ENCODE measurements at regions not wholly inside any gene's neighbourhood (a gene's known extent, or its start where the extent isn't known, plus 50 kb on each side); places are given as distances from the start of the nearest gene placed in this dataset.

GRCh38 chr3:64905906-64906410 is 218.2 kb upstream of the ADAMTS9 start:
- Mint-ChIP-seq H3K27me3 (ENCODE audit: unreplicated experiment) (peaks cover 3% of the 10 kb centered on the region), H3K9me3 (ENCODE audit: unreplicated experiment) (no peaks in the 10 kb centered on the region), H3K27ac (ENCODE audit: unreplicated experiment) (no peak overlapping the region), H3K4me3 (ENCODE audit: unreplicated experiment) (no peak overlapping the region), H3K36me3 (ENCODE audit: low read depth, unreplicated experiment) (no peaks in the 10 kb centered on the region), H3K4me1 (ENCODE audit: unreplicated experiment) (peaks cover 30% of the 10 kb centered on the region)
- no peak for DNase-seq (ENCODE audit: low spot score)
- TF ChIP-seq, protein P1, sequence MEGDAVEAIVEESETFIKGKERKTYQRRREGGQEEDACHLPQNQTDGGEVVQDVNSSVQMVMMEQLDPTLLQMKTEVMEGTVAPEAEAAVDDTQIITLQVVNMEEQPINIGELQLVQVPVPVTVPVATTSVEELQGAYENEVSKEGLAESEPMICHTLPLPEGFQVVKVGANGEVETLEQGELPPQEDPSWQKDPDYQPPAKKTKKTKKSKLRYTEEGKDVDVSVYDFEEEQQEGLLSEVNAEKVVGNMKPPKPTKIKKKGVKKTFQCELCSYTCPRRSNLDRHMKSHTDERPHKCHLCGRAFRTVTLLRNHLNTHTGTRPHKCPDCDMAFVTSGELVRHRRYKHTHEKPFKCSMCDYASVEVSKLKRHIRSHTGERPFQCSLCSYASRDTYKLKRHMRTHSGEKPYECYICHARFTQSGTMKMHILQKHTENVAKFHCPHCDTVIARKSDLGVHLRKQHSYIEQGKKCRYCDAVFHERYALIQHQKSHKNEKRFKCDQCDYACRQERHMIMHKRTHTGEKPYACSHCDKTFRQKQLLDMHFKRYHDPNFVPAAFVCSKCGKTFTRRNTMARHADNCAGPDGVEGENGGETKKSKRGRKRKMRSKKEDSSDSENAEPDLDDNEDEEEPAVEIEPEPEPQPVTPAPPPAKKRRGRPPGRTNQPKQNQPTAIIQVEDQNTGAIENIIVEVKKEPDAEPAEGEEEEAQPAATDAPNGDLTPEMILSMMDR (IDR thresholded peaks at IDR 0.05; ENCODE audit: unreplicated experiment), result no peak

DNA sequence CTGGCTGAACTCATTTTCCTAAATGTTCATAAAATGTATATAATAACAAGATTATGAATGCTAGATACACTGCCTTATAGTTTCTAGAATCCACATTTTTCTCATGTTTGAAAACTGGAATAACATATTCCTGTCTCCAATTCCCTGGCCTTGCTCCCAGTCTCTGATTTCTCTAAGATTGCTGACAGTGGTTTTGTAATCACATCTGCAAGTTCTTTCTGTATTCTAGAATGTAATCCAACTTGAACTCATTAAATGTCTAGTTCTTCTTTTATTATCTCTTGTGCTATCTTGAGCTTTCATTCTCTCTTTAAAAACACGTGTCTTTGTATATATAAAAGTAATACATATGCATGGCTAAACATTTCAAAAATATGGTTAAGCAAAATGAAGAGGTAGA is 215.2 kb upstream of the ADAMTS9 start:
- no peak for DNase-seq (ENCODE audit: low spot score)
- TF ChIP-seq, protein P1 (IDR thresholded peaks at IDR 0.05; ENCODE audit: unreplicated experiment), result no peak
- H3K27me3 Mint-ChIP-seq (ENCODE audit: unreplicated experiment), result peaks cover 4% of the 10 kb centered on the region
- H3K27ac Mint-ChIP-seq (ENCODE audit: unreplicated experiment), result no peak overlapping the region
- H3K9me3 Mint-ChIP-seq (ENCODE audit: unreplicated experiment), result no peaks in the 10 kb centered on the region
- H3K4me3 Mint-ChIP-seq (ENCODE audit: unreplicated experiment), result no peak overlapping the region
- H3K36me3 Mint-ChIP-seq (ENCODE audit: low read depth, unreplicated experiment), result no peaks in the 10 kb centered on the region
- peaks cover 29% of the 10 kb centered on the region for H3K4me1 Mint-ChIP-seq (ENCODE audit: unreplicated experiment)

GRCh38 chr3:64901986-64902516 is 214.3 kb upstream of the ADAMTS9 start:
- H3K9me3 Mint-ChIP-seq (ENCODE audit: unreplicated experiment), result no peaks in the 10 kb centered on the region
- H3K27me3 Mint-ChIP-seq (ENCODE audit: unreplicated experiment), result peaks cover 4% of the 10 kb centered on the region
- H3K4me1 Mint-ChIP-seq (ENCODE audit: unreplicated experiment), result peaks cover 20% of the 10 kb centered on the region
- no peak overlapping the region for H3K27ac Mint-ChIP-seq (ENCODE audit: unreplicated experiment)
- no peak overlapping the region for H3K4me3 Mint-ChIP-seq (ENCODE audit: unreplicated experiment)
- TF ChIP-seq, protein P1 (IDR thresholded peaks at IDR 0.05; ENCODE audit: unreplicated experiment), result no peak
- no peak for DNase-seq (ENCODE audit: low spot score)
- H3K36me3 Mint-ChIP-seq (ENCODE audit: low read depth, unreplicated experiment), result no peaks in the 10 kb centered on the region

DNA sequence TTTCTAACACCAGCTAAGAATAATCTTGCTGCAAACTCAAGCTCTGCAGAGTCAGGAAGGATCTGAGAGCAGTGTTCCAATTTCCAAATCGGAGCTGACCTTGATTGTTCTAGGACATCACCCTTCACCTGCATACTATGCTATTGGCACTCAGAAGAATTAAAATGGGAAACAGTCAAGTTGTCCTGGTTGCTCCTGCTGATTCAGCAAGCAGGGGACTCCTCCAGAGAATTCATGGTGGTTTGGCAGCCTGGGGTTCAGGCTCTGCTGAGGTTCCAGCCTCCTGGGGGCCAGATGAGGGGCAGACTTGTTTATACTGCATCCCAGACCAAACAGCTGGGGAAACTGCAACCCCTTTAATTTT is 213.7 kb upstream of the ADAMTS9 start:
- Mint-ChIP-seq H3K9me3 (ENCODE audit: unreplicated experiment) (no peaks in the 10 kb centered on the region), H3K27ac (ENCODE audit: unreplicated experiment) (no peak overlapping the region), H3K4me1 (ENCODE audit: unreplicated experiment) (peaks cover 20% of the 10 kb centered on the region), H3K4me3 (ENCODE audit: unreplicated experiment) (no peak overlapping the region), H3K36me3 (ENCODE audit: low read depth, unreplicated experiment) (no peaks in the 10 kb centered on the region), H3K27me3 (ENCODE audit: unreplicated experiment) (peaks cover 4% of the 10 kb centered on the region)
- TF ChIP-seq, protein P1 (IDR thresholded peaks at IDR 0.05; ENCODE audit: unreplicated experiment), result no peak
- DNase-seq (ENCODE audit: low spot score), result no peak

- Mint-ChIP-seq H3K27ac (ENCODE audit: unreplicated experiment) (no peak overlapping the region), H3K4me1 (ENCODE audit: unreplicated experiment) (peaks cover 20% of the 10 kb centered on the region), H3K9me3 (ENCODE audit: unreplicated experiment) (no peaks in the 10 kb centered on the region), H3K4me3 (ENCODE audit: unreplicated experiment) (no peak overlapping the region), H3K36me3 (ENCODE audit: low read depth, unreplicated experiment) (no peaks in the 10 kb centered on the region), H3K27me3 (ENCODE audit: unreplicated experiment) (peaks cover 4% of the 10 kb centered on the region)
- TF ChIP-seq, protein P1 (IDR thresholded peaks at IDR 0.05; ENCODE audit: unreplicated experiment), result no peak
- no peak for DNase-seq (ENCODE audit: low spot score)
Measured at GRCh38 chr3:64900617-64901521, 213.1 kb upstream of the ADAMTS9 start.

Measured in endothelial cell (in vitro differentiated cells).